ENCODE measurements at regions not wholly inside any gene's neighbourhood (a gene's known extent, or its start where the extent isn't known, plus 50 kb on each side); places are given as distances from the start of the nearest gene placed in this dataset.

- no peak for DNase-seq
Observed at GRCh38 chr3:152056481-152056880, 183.0 kb downstream of the SUCNR1 start.

- DNase-seq = no peak
Observed at GRCh38 chr3:152056987-152057386, 183.5 kb downstream of the SUCNR1 start.

GRCh38 chr3:152058856-152059255 lies 185.4 kb downstream of the SUCNR1 start:
- no peak for DNase-seq

DNA sequence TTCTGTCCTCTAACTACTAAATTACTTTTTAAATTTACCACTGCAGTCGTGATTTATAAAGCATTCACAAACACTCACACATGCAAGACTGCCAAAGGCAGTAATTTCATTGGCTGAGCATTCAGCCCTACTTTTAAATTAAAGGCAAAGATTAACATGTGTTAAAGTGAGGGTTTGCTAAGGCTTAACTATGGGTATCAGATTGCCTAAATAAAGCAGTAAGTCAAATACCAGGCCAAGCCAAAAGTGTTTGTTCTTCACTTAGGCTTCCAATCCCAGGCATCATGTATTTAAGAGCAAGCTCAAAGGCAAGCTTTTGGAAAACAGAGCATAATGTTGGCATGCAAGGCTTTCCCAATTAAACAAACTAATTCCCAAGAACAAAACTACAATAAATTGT lies 187.3 kb downstream of the SUCNR1 start:
- DNase-seq = no peak

GRCh38 chr3:152061296-152061695 lies 187.9 kb downstream of the SUCNR1 start:
- DNase-seq = no peak

DNA sequence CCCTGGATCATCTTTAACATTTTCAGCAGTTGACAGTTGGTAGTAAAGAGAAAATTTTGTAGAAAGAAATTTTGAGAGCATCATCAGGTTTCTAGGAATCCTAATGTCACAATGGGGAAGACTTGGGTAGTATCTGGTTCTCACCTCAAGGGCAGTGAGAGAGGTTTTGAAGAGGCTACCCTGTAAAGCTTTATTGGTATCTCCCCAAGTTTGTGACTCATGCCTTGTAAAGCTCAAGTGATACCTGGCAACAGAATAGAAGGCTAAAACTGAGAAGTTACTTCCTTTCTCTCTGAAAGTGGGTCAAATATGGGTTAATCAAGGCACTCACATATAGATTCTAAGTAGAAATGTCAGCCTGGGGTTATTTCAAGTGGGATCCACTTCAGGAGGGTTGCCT lies 196.4 kb downstream of the SUCNR1 start:
- DNase-seq = no peak

DNA sequence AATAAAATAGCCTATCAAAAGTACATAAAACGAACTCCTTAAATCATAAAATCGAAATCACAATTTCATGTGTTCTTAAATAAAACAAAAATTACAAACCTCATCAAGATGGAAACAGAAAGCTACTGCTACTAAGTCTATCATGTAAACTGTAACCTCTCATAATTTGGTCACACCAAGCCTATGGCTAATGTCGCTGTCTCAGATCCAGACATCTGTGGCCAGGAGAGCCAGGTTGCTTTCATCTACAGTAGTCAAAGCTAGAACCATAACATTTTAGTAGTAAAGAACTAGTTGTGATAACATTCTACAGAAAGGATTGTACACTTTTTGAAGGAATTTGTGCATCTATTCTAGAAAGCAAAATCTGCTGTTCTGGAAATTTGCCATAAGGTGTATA lies 197.4 kb upstream of the MBNL1 start:
- DNase-seq = no peak

DNA sequence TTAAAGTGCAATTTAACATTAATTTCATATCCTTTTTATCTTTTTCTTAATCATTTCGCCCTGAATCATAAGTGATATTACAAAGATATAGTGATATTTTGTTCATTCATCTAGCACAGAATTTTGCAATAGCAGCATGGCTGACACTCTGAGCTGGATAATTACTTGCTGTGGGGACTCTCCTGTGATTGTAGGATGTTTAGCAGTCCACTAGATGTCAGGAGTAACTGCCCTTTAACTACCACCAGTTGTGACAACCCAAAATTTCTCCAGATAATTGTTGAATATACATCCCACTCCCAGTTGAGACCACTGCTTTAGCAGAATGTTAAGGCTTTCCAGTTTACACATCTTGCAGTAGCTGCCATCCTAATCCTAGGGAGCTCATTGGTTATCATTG lies 196.8 kb upstream of the MBNL1 start:
- DNase-seq = no peak

- no peak for DNase-seq
Observed at GRCh38 chr3:152073267-152073666, 195.5 kb upstream of the MBNL1 start.

GRCh38 chr3:152076148-152076547 lies 192.6 kb upstream of the MBNL1 start:
- DNase-seq = no peak

DNA sequence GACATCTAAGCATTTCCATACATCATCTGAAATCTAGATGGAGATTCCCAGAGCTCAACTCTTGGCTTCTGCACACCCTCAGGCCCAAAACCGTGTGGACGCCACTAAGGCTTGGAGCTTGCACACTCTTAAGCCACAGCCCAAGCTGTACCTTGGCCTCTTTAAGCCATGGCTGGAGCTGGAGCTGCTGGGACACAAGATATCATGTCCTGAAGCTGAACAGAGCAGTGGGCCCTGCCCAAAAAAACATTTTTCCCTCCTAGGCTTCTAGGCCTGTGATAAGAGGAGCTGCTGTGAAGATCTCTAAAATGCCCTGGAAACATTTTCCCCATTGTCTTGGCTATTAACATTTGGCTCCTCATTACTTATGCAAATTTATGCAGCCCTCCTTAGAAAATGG lies 188.7 kb upstream of the MBNL1 start:
- DNase-seq = no peak

GRCh38 chr3:152083135-152083534 lies 185.6 kb upstream of the MBNL1 start:
- no peak for DNase-seq

- DNase-seq = no peak
Observed at GRCh38 chr3:152084441-152085158, 184.1 kb upstream of the MBNL1 start.

DNA sequence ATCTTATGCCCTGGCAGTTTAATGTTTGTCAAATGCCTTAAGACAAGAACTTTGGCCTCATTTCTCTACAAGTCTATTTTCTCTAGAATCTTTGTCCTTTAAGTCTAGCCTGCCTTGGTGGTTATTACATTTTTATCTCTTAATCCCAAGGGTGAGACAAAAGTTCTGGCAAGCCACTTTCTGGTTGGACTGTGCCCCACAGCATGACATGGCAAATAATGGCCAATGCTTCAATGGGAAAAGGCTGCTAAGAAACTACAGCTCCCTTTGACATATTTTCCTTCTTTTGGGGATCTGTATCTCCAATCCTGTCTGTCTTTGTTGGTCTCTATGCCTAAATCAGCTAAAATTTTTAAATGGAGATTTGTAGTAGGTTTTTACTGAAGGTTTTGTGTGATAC lies 181.6 kb upstream of the MBNL1 start:
- no peak for DNase-seq

- no peak for DNase-seq
Observed at GRCh38 chr3:152089528-152089927, 179.2 kb upstream of the MBNL1 start.

- no peak for DNase-seq
Observed at GRCh38 chr3:152091725-152092124, 177.0 kb upstream of the MBNL1 start.

GRCh38 chr3:152093901-152094300 lies 174.8 kb upstream of the MBNL1 start:
- DNase-seq = no peak

DNA sequence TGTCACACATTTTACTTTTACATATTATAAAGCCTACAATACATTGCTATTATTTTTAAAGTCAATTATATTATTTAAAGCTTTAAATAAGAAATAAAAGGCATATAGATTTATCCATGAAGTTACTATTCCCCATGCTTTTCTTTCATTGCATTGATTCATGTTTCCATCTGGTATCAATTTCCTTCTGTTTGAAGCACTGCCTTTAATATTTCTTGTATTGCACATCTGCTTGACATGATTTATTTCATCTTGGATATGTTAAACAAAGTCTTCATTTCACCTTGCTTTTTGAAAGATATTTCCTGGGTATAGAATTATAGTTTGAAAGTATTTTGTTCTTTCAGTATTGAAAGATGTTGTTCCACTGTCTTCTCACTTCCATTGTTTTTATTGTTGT lies 174.3 kb upstream of the MBNL1 start:
- DNase-seq = no peak

GRCh38 chr3:152095472-152095871 lies 173.3 kb upstream of the MBNL1 start:
- DNase-seq = no peak

- no peak for DNase-seq
Observed at GRCh38 chr3:152096280-152096906, 172.3 kb upstream of the MBNL1 start.

DNA sequence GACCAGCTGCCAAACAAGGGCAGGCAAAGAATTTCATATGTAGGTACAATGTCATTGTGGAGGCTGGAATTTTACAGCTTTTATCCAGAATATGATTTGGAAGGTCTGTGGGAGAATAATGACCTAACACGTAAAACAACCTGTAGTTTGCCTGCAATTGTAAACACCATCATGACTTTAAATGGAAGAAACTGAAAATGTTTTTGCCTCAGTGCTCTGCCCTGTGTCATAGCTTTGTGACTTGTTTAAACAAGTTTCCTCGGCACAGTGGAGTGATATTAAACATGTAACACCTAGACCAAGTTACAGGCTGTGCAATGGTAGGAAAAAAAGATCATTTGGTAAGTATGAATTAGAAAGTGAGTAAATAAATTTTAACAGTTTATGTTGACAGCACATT lies 171.6 kb upstream of the MBNL1 start:
- no peak for DNase-seq

DNA sequence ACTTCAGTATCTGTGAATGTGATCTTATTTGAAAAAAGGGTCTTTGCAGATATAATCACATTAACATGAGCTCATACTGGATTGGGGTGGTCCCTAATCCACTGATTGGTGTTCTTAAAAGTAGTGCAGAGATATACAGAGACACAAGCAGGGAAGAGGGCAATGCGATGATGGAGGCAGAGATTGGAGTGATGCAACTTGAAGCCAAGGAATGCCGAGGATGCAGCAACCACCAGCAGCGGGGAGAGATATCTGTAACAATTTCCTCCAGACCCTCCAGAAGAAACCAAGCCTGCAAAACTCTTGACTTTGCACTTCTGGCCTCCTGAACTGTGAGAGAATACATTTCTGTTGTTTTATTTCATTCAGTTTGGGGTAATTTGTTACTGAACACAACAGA lies 171.0 kb upstream of the MBNL1 start:
- no peak for DNase-seq

DNA sequence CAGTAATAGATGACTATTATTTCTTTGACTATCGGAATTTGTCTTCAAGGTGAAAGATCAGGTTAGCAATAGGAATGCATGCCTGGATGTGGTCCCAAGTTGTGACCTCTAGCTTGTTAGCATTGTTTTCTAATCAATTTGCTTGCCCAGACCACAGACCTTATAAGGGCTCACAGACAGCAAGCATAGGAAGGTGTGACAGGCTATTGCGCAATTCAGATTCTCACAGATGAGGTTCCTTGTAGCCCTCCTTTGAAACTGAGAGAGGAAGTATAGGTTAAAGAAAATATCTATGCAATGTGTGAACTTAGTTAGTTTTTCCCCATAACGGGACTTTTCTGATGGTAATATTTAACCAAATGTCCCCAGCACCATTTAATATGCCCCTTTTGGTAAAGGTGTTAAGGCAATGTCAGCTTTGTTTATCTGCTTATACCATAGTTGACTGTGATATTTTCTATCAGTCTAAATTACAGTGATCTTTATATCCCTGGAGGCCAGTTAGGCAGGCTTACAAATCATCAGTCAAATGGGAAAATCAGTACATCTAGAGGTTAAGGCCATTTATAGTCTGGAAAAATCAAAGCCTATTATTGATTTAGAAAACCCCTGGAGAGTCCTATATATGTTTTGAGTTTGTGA lies 168.1 kb upstream of the MBNL1 start:
- no peak for DNase-seq

- no peak for DNase-seq
Observed at GRCh38 chr3:152102410-152102809, 166.3 kb upstream of the MBNL1 start.

DNA sequence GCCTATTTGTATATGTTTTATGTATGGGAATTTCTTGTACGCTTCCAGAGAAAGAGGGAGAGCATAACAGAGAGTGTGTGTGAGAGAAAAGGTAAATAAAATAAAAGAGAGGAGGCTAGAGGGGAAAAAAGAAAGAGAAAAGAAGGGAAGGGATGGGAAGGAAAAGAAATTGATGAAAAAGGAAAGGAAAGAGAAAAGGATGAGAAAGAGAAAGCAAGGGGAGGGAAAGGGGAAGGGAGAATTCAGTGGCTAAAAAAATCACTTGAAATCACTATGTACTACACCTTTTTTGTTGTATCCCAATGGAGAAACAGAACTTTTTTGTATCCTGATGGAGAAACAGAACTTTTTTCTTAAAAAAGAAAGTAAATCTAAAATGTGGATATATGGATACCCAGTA lies 165.5 kb upstream of the MBNL1 start:
- no peak for DNase-seq
